Astrocyte (in vitro differentiated cells and primary cell): ENCODE measurements at regions not wholly inside any gene's neighbourhood (a gene's known extent, or its start where the extent isn't known, plus 50 kb on each side); places are given as distances from the start of the nearest gene placed in this dataset.
A peak's percentile ranks its signal among the peaks of the same experiment; 100 is the strongest.

ENCODE experiments used
- DNase-seq: peaks from one replicate; pipeline ENCODE4 v3.0.0-alpha.2; 2010; ENCODE audit warnings: low read depth
- FAIRE-seq: peaks from 2 replicates; lab custom pipeline; 2011; peaks lifted over from hg19 to GRCh38; lab: Jason Lieb, UNC
- H2AFZ ChIP-seq: 2 replicates; pipeline ENCODE4 v1.6.0; 2012; ENCODE audit warnings: low read depth, low read length, inconsistent platforms
- H3K27ac ChIP-seq: 2 replicates; pipeline ENCODE4 v1.5.1; 2011; ENCODE audit warnings: low read depth, low read length, inconsistent platforms
- H3K27me3 ChIP-seq: 2 replicates; pipeline ENCODE4 v1.6.0; 2011; ENCODE audit warnings: low read length, inconsistent platforms; ENCODE audit not compliant: insufficient read depth
- H3K36me3 ChIP-seq: 2 replicates; pipeline ENCODE4 v1.5.1; 2011; ENCODE audit warnings: low read length, inconsistent platforms; ENCODE audit not compliant: insufficient read depth
- H3K4me1 ChIP-seq: 2 replicates; pipeline ENCODE4 v1.5.1; 2011; ENCODE audit warnings: low read length, inconsistent platforms; ENCODE audit not compliant: insufficient read depth
- H3K4me2 ChIP-seq: 2 replicates; pipeline ENCODE4 v1.6.0; 2012; ENCODE audit warnings: low read length, inconsistent platforms
- H3K4me3 ChIP-seq: 2 replicates; pipeline ENCODE4 v1.5.1; 2011; ENCODE audit warnings: low read depth, mild to moderate bottlenecking, low read length, inconsistent platforms; ENCODE audit not compliant: insufficient read depth
- H3K79me2 ChIP-seq: 2 replicates; pipeline ENCODE4 v1.6.0; 2012; ENCODE audit warnings: mild to moderate bottlenecking, low read length, inconsistent platforms; ENCODE audit not compliant: insufficient read depth
- H3K9ac ChIP-seq: 2 replicates; pipeline ENCODE4 v1.6.0; 2012; ENCODE audit warnings: mild to moderate bottlenecking, low read length, inconsistent platforms
- H3K9me3 ChIP-seq: 2 replicates; pipeline ENCODE4 v1.5.1; 2012; ENCODE audit warnings: low read depth, mild to moderate bottlenecking, low read length, inconsistent platforms; ENCODE audit not compliant: insufficient read depth
- H4K20me1 ChIP-seq: 2 replicates; pipeline ENCODE4 v1.6.0; 2012; ENCODE audit warnings: low read length, inconsistent platforms; ENCODE audit not compliant: insufficient read depth
- H3K27ac Mint-ChIP-seq: one replicate; pipeline ENCODE4 v1.8.0; 2021; ENCODE audit warnings: mild to moderate bottlenecking, mixed read lengths; ENCODE audit not compliant: unreplicated experiment
- H3K27me3 Mint-ChIP-seq: one replicate; pipeline ENCODE4 v1.8.0; 2021; ENCODE audit warnings: low read depth, mixed read lengths; ENCODE audit not compliant: unreplicated experiment
- H3K36me3 Mint-ChIP-seq: one replicate; pipeline ENCODE4 v1.8.0; 2021; ENCODE audit warnings: low read depth, mixed read lengths; ENCODE audit not compliant: unreplicated experiment
- H3K4me1 Mint-ChIP-seq: one replicate; pipeline ENCODE4 v1.8.0; 2021; ENCODE audit warnings: low read depth, mixed read lengths; ENCODE audit not compliant: unreplicated experiment
- H3K4me3 Mint-ChIP-seq: one replicate; pipeline ENCODE4 v1.8.0; 2021; ENCODE audit warnings: mild to moderate bottlenecking, moderate library complexity, mixed read lengths; ENCODE audit not compliant: unreplicated experiment
- H3K9me3 Mint-ChIP-seq: one replicate; pipeline ENCODE4 v1.8.0; 2021; ENCODE audit warnings: mild to moderate bottlenecking, mixed read lengths; ENCODE audit not compliant: unreplicated experiment
- CTCF ChIP-seq: IDR thresholded peaks from 2 replicates; pipeline ENCODE4 v1.5.1; 2011; ENCODE audit warnings: low read depth, mild to moderate bottlenecking, inconsistent platforms, low read length, moderate library complexity; ENCODE audit not compliant: insufficient read depth
- EZH2 ChIP-seq: IDR thresholded peaks from 2 replicates; pipeline ENCODE4 v1.6.1; 2012; ENCODE audit warnings: mild to moderate bottlenecking, low read length, inconsistent platforms; ENCODE audit not compliant: insufficient read depth

GRCh38 chr1:99171184-99171813 lies 93.0 kb upstream of the PLPPR4 start:
- TF ChIP-seq EZH2, result no peak
- TF ChIP-seq CTCF, result no peak
- no peak overlapping the region for H3K27ac ChIP-seq
- no peaks in the 10 kb centered on the region for H4K20me1 ChIP-seq
- H3K79me2 ChIP-seq, result no peaks in the 10 kb centered on the region
- no peak overlapping the region for H3K9ac ChIP-seq
- Mint-ChIP-seq H3K27ac (no peak overlapping the region), H3K4me3 (no peak overlapping the region), H3K36me3 (no peaks in the 10 kb centered on the region), H3K4me1 (peaks cover 8% of the 10 kb centered on the region), H3K27me3 (no peaks in the 10 kb centered on the region), H3K9me3 (no peaks in the 10 kb centered on the region)
- H3K36me3 ChIP-seq, result no peaks in the 10 kb centered on the region
- DNase-seq (no peak), FAIRE-seq (no peak)
- no peak overlapping the region for H3K4me2 ChIP-seq
- H3K4me3 ChIP-seq, result no peak overlapping the region
- H3K27me3 ChIP-seq, result no peaks in the 10 kb centered on the region
- peaks cover 7% of the 10 kb centered on the region for H3K4me1 ChIP-seq
- H3K9me3 ChIP-seq, result no peaks in the 10 kb centered on the region
- no peak overlapping the region for H2AFZ ChIP-seq

- Mint-ChIP-seq H3K27me3 (no peaks in the 10 kb centered on the region), H3K36me3 (no peaks in the 10 kb centered on the region), H3K27ac (no peak overlapping the region), H3K4me3 (no peak overlapping the region), H3K9me3 (no peaks in the 10 kb centered on the region), H3K4me1 (peaks cover 8% of the 10 kb centered on the region)
- H3K9me3 ChIP-seq, result no peaks in the 10 kb centered on the region
- H3K27me3 ChIP-seq, result no peaks in the 10 kb centered on the region
- TF ChIP-seq CTCF (no peak), EZH2 (no peak)
- H4K20me1 ChIP-seq, result no peaks in the 10 kb centered on the region
- peaks cover 7% of the 10 kb centered on the region for H3K4me1 ChIP-seq
- no peak overlapping the region for H3K27ac ChIP-seq
- no peaks in the 10 kb centered on the region for H3K36me3 ChIP-seq
- H3K79me2 ChIP-seq, result no peaks in the 10 kb centered on the region
- H3K4me3 ChIP-seq, result no peak overlapping the region
- peak; percentile 29 for DNase-seq
- H3K9ac ChIP-seq, result no peak overlapping the region
- no peak overlapping the region for H2AFZ ChIP-seq
- no peak overlapping the region for H3K4me2 ChIP-seq
- FAIRE-seq, result no peak
These were observed 91.0 kb upstream of the PLPPR4 start for GRCh38 chr1:99173282-99173681.

- Mint-ChIP-seq H3K4me3 (no peak overlapping the region), H3K4me1 (peaks cover 8% of the 10 kb centered on the region), H3K27me3 (no peaks in the 10 kb centered on the region), H3K27ac (no peak overlapping the region), H3K36me3 (no peaks in the 10 kb centered on the region), H3K9me3 (no peaks in the 10 kb centered on the region)
- no peak overlapping the region for H2AFZ ChIP-seq
- no peaks in the 10 kb centered on the region for H3K9me3 ChIP-seq
- FAIRE-seq, result no peak
- no peaks in the 10 kb centered on the region for H3K36me3 ChIP-seq
- no peaks in the 10 kb centered on the region for H3K27me3 ChIP-seq
- peaks cover 7% of the 10 kb centered on the region for H3K4me1 ChIP-seq
- TF ChIP-seq CTCF (no peak), EZH2 (no peak)
- peak; percentile 11 for DNase-seq
- H3K27ac ChIP-seq, result no peak overlapping the region
- H3K79me2 ChIP-seq, result no peaks in the 10 kb centered on the region
- no peaks in the 10 kb centered on the region for H4K20me1 ChIP-seq
- H3K4me3 ChIP-seq, result no peak overlapping the region
- no peak overlapping the region for H3K4me2 ChIP-seq
- H3K9ac ChIP-seq, result no peak overlapping the region
These were observed 90.4 kb upstream of the PLPPR4 start for GRCh38 chr1:99173900-99174299.
